HCT116 (cell line): ENCODE measurements at regions not wholly inside any gene's neighbourhood (a gene's known extent, or its start where the extent isn't known, plus 50 kb on each side); places are given as distances from the start of the nearest gene placed in this dataset.

Experiments
- ATAC-seq: fragments of 200-7000 bp; cut with Tn5 transposase; 2 replicates; pipeline ENCODE4 v1.9.1; 2020; ENCODE audit warnings: mild to moderate bottlenecking, moderate library complexity
- BruUV-seq: library from RNA; stranded (reverse); fragments of 400-500 nt; replicated peaks from 2 replicates; lab custom pipeline; 2021; lab: Mats Ljungman, UMichigan
- CTCF ChIA-PET: fragments of 300-600 bp; sonication (Branson Sonifier 250); formaldehyde crosslinking; loops from one replicate; lab custom pipeline; 2021; ENCODE audit warnings: antibody characterized with exemption; lab: Charles Lee
- POLR2A ChIA-PET: fragments of 300-600, 350-600 bp; sonication (Branson Sonifier 250); formaldehyde crosslinking; loops from one replicate; lab custom pipeline; 2021; ENCODE audit warnings: antibody characterized with exemption; lab: Charles Lee
- RAD21 ChIA-PET, 2 experiments: fragments of 300-600 bp; sonication (Branson Sonifier 250); formaldehyde crosslinking; loops; one replicate each; lab custom pipeline; 2023; ENCODE audit warnings: low total read pairs in 2 of 2; ENCODE audit not compliant: uncharacterized antibody in 2 of 2, unreplicated experiment in 2 of 2, low non-redundant PET in 1 of 2; lab: Charles Lee
- DNase-seq: peaks from one replicate; pipeline ENCODE4 v3.0.0-alpha.2; 2010; ENCODE audit warnings: low read depth, low spot score
- H2AFZ ChIP-seq: fragments of 200-600 bp; shearing (Covaris generic), sonication (generic); 2 replicates; pipeline ENCODE4 v1.6.1; 2017; ENCODE audit warnings: low read depth, mixed run types, mixed read lengths, antibody characterized with exemption, low read length; ENCODE audit not compliant: poor library complexity, severe bottlenecking
- H3K27ac ChIP-seq: 2 replicates; pipeline ENCODE4 v1.5.1; 2012; ENCODE audit warnings: low read depth, low read length
- H3K27me3 ChIP-seq: fragments of 200-600 bp; sonication (generic); 2 replicates; pipeline ENCODE4 v1.6.1; 2016; ENCODE audit warnings: mixed run types, low read length, mixed read lengths; ENCODE audit not compliant: insufficient read depth
- H3K36me3 ChIP-seq, 2 experiments: fragments of 200-500 bp in 1 of 2; fragments of 200-600 bp in 1 of 2; sonication (Bioruptor generic) in 1 of 2; sonication (generic) in 1 of 2; 2 replicates each; pipeline versions ENCODE4 v1.5.1 to v1.6.1; 2014 to 2016; ENCODE audit warnings: low read length in 2 of 2, inconsistent platforms in 1 of 2, mixed read lengths in 1 of 2, mixed run types in 1 of 2; ENCODE audit not compliant: insufficient read depth in 2 of 2, control insufficient read depth in 1 of 2
- H3K4me1 ChIP-seq, 2 experiments: fragments of 200-600 bp in 1 of 2; sonication (generic) in 1 of 2; 2 replicates each; pipeline versions ENCODE4 v1.5.1 to v1.6.1; 2012 to 2017; ENCODE audit warnings: low read length in 2 of 2, inconsistent platforms in 1 of 2, mild to moderate bottlenecking in 1 of 2, mixed read lengths in 1 of 2, mixed run types in 1 of 2, moderate library complexity in 1 of 2; ENCODE audit not compliant: insufficient read depth in 2 of 2, control insufficient read depth in 1 of 2
- H3K4me2 ChIP-seq: fragments of 200-600 bp; sonication (generic); 2 replicates; pipeline ENCODE4 v1.6.1; 2017; ENCODE audit warnings: mixed run types, low read length, mixed read lengths
- H3K4me3 ChIP-seq, 2 experiments: fragments of 200-600 bp in 1 of 2; sonication (generic) in 1 of 2; replicated peaks in 1 of 2; 2 replicates each; pipeline ENCODE4 v1.5.1; 2011 to 2016; ENCODE audit warnings: low read length in 2 of 2, control low read depth in 1 of 2, low read depth in 1 of 2, mild to moderate bottlenecking in 1 of 2, mixed read lengths in 1 of 2, mixed run types in 1 of 2
- H3K79me2 ChIP-seq: fragments of 200-600 bp; sonication (generic); 2 replicates; pipeline ENCODE4 v1.6.1; 2017; ENCODE audit warnings: mild to moderate bottlenecking, mixed run types, low read length, moderate library complexity, mixed read lengths; ENCODE audit not compliant: insufficient read depth
- H3K9ac ChIP-seq: fragments of 200-600 bp; sonication (generic); 2 replicates; pipeline ENCODE4 v1.6.1; 2016; ENCODE audit warnings: low read length, mixed read lengths
- H3K9me2 ChIP-seq: fragments of 200-600 bp; sonication (generic), shearing (Covaris generic); 2 replicates; pipeline ENCODE4 v1.6.1; 2017; ENCODE audit warnings: mixed run types, mild to moderate bottlenecking, moderate library complexity; ENCODE audit not compliant: insufficient read depth
- H3K9me3 ChIP-seq, 2 experiments: fragments of 200-500 bp in 1 of 2; fragments of 200-600 bp in 1 of 2; sonication (Bioruptor generic) in 1 of 2; sonication (generic) in 1 of 2; 2 replicates each; pipeline ENCODE4 v1.6.1; 2014 to 2017; ENCODE audit warnings: low read length in 2 of 2, mixed read lengths in 2 of 2, inconsistent platforms in 1 of 2, low read depth in 1 of 2, mild to moderate bottlenecking in 1 of 2, mixed run types in 1 of 2, moderate library complexity in 1 of 2; ENCODE audit not compliant: control insufficient read depth in 1 of 2, insufficient read depth in 1 of 2
- H4K20me1 ChIP-seq: fragments of 200-600 bp; sonication (generic), shearing (Covaris generic); 2 replicates; pipeline ENCODE4 v1.6.1; 2017; ENCODE audit warnings: mixed run types, mild to moderate bottlenecking, moderate library complexity; ENCODE audit not compliant: insufficient read depth
- CEBPB ChIP-seq: IDR thresholded peaks from 2 replicates; pipeline ENCODE4 v1.6.1; 2012; ENCODE audit warnings: low read depth
- CTCF ChIP-seq, 3 experiments: fragments of 200-600 bp in 1 of 3; sonication (generic) in 1 of 3; IDR thresholded peaks in 2 of 3; conservative IDR thresholded peaks in 1 of 3; 2 replicates each; pipeline ENCODE4 v1.5.1; 2012 to 2017; ENCODE audit warnings: low read depth in 2 of 3, low read length in 2 of 3, antibody characterized with exemption in 1 of 3, borderline replicate concordance in 1 of 3, control low read depth in 1 of 3, mild to moderate bottlenecking in 1 of 3, mixed read lengths in 1 of 3, mixed run types in 1 of 3, moderate library complexity in 1 of 3; ENCODE audit not compliant: insufficient read depth in 1 of 3
- ELF1 ChIP-seq: IDR thresholded peaks from 2 replicates; pipeline ENCODE4 v1.6.1; 2012; ENCODE audit warnings: low read depth, borderline replicate concordance
- FOSL1 ChIP-seq: IDR thresholded peaks from 2 replicates; pipeline ENCODE4 v1.6.1; 2012; ENCODE audit warnings: low read depth
- JUND ChIP-seq: IDR thresholded peaks from 2 replicates; pipeline ENCODE4 v1.6.1; 2012
- MAX ChIP-seq: IDR thresholded peaks from 2 replicates; pipeline ENCODE4 v1.6.1; 2012
- POLR2A ChIP-seq: IDR thresholded peaks from 2 replicates; pipeline ENCODE4 v1.7.0; 2011; ENCODE audit warnings: borderline replicate concordance; ENCODE audit not compliant: insufficient read depth, insufficient read length; ENCODE audit errors: extremely low read depth
- POLR2AphosphoS5 ChIP-seq: IDR thresholded peaks from 2 replicates; pipeline ENCODE4 v1.6.1; 2011; ENCODE audit warnings: mild to moderate bottlenecking, low read depth, low read length, moderate library complexity
- RAD21 ChIP-seq: IDR thresholded peaks from 2 replicates; pipeline ENCODE4 v1.6.1; 2012; ENCODE audit warnings: low read depth, mild to moderate bottlenecking
- SIN3A ChIP-seq: IDR thresholded peaks from 2 replicates; pipeline ENCODE4 v1.6.1; 2012; ENCODE audit warnings: low read depth
- SP1 ChIP-seq: IDR thresholded peaks from 2 replicates; pipeline ENCODE4 v1.6.1; 2012; ENCODE audit warnings: low read depth
- SRF ChIP-seq: IDR thresholded peaks from 2 replicates; pipeline ENCODE4 v1.6.1; 2012; ENCODE audit warnings: low read depth
- TCF7L2 ChIP-seq: IDR thresholded peaks from 2 replicates; pipeline ENCODE4 v1.7.0; 2011; ENCODE audit warnings: borderline replicate concordance, inconsistent platforms; ENCODE audit not compliant: insufficient read depth, insufficient read length; ENCODE audit errors: extremely low read depth
- ZBTB33 ChIP-seq: IDR thresholded peaks from 2 replicates; pipeline ENCODE4 v1.6.1; 2011; ENCODE audit warnings: mild to moderate bottlenecking, low read length, moderate library complexity; ENCODE audit not compliant: insufficient replicate concordance; ENCODE audit errors: extremely low read depth
- ZFX ChIP-seq: fragments of 450-650 bp; IDR thresholded peaks from 2 replicates; pipeline ENCODE4 v1.6.1; 2017
- ZNF274 ChIP-seq: fragments of 200-500 bp; sonication (Bioruptor generic); IDR thresholded peaks from 2 replicates; pipeline ENCODE4 v1.6.1; 2014; ENCODE audit warnings: mild to moderate bottlenecking, low read depth, low read length, inconsistent platforms
- intact Hi-C: fragments of 100-400 bp; cut with micrococcal nuclease; formaldehyde crosslinking; loops from 2 replicates; pipeline ENCODE4 v1.10.0; 2022
- TF ChIP-seq, protein P1 (sequence below): IDR thresholded peaks from 2 replicates; pipeline ENCODE4 v1.6.1; 2012

DNA sequence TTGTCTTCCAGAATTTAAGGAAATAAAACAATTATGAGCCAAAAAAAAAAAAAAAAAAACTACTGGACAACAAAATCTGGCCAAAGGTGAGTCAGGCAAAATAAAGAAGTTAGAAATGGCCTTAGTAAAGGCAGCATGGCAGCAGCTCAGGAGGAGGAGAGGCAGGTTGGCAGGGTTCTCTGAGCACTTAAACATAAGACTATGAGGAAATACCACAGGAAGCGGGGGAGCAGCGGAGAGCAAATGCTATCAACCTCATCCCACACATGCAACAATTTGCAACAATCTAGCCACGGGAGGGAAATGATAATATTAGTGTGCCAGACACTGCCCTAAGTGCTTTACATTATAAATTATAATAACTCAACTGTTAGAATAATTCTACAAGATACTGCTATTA is 247.3 kb upstream of the NSMCE3 start (continued):
- TF ChIP-seq CTCF (IDR thresholded peaks at IDR 0.05 in 2 of 3, conservative IDR thresholded peaks at IDR 0.05 in 1 of 3; ENCODE audit: borderline replicate concordance in 1 of 3, insufficient read depth in 1 of 3, low read depth in 2 of 3, low read length in 2 of 3) (no peak), JUND (no peak), FOSL1 (no peak), ZNF274 (no peak), SIN3A (no peak)

DNA sequence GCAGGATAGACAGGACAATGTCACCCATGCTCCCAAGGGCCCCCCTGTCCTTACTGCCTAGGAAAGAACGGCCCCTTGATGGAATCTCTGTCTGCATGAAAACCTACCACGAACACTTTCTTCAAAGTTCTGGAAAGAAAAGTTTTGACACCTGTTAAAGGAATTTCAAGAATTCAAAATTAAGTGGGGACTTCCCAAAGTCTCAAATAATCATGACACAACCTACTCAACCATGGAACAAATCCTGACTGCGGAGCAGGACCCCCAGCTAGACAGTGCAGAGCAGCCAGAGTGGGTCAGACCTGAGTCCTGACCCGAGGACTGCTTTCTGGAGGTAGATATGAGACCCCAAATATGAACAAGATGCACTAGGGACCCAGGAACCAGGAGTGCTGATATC is 245.3 kb upstream of the NSMCE3 start:
- ChIA-PET POLR2A (no interaction called here), RAD21 (no interaction called here), CTCF (no interaction called here)
- no peak overlapping the region for H3K4me2 ChIP-seq
- no peak overlapping the region for H3K4me3 ChIP-seq
- TF ChIP-seq SIN3A: no peak
- no peak for TF ChIP-seq CEBPB
- H3K9me3 ChIP-seq: no peaks in the 10 kb centered on the region
- no peaks in the 10 kb centered on the region for H4K20me1 ChIP-seq
- no peak overlapping the region for H3K9ac ChIP-seq
- no peaks in the 10 kb centered on the region for H3K4me1 ChIP-seq
- BruUV-seq: no TSS peak
- H3K9me2 ChIP-seq: no peaks in the 10 kb centered on the region
- no peaks in the 10 kb centered on the region for H3K36me3 ChIP-seq
- intact Hi-C loops: loop anchor here (10.0 kb wide), 1 partner anchor 50 kb away; no protein-coding TSS in a partner anchor
- DNase-seq (no peak), ATAC-seq (no peak)
- H2AFZ ChIP-seq: no peak overlapping the region
- peaks cover 26% of the 10 kb centered on the region for H3K27me3 ChIP-seq
- H3K79me2 ChIP-seq: no peaks in the 10 kb centered on the region
- H3K27ac ChIP-seq: no peak overlapping the region

GRCh38 chr15:29511663-29512062 is 242.0 kb upstream of the NSMCE3 start:
- no peak overlapping the region for H3K9ac ChIP-seq
- H3K79me2 ChIP-seq: no peaks in the 10 kb centered on the region
- DNase-seq: no peak
- no peak overlapping the region for H3K27ac ChIP-seq
- H3K4me2 ChIP-seq: no peak overlapping the region
- RAD21 ChIA-PET: no interaction called here
- H3K9me3 ChIP-seq: no peaks in the 10 kb centered on the region
- H3K36me3 ChIP-seq: no peaks in the 10 kb centered on the region
- ATAC-seq: no peak
- CTCF ChIA-PET: no interaction called here
- no peaks in the 10 kb centered on the region for H3K9me2 ChIP-seq
- BruUV-seq: no TSS peak
- POLR2A ChIA-PET: no interaction called here
- no peaks in the 10 kb centered on the region for H3K4me1 ChIP-seq
- TF ChIP-seq SP1 (no peak), SRF (no peak), FOSL1 (no peak), MAX (no peak), ZBTB33 (no peak), RAD21 (no peak), ZNF274 (no peak), TCF7L2 (no peak), POLR2AphosphoS5 (no peak), POLR2A (no peak), ELF1 (no peak), ZFX (no peak)
- TF ChIP-seq, protein P1, sequence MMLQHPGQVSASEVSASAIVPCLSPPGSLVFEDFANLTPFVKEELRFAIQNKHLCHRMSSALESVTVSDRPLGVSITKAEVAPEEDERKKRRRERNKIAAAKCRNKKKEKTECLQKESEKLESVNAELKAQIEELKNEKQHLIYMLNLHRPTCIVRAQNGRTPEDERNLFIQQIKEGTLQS: no peak
- intact Hi-C loops: loop anchor here (10.0 kb wide), 1 partner anchor 53 kb away; no protein-coding TSS in a partner anchor
- no peak overlapping the region for H2AFZ ChIP-seq
- H3K27me3 ChIP-seq: peaks cover 26% of the 10 kb centered on the region
- no peaks in the 10 kb centered on the region for H4K20me1 ChIP-seq
- H3K4me3 ChIP-seq: no peak overlapping the region
